Gastroesophageal sphincter (tissue), 4 donors: ENCODE measurements at regions not wholly inside any gene's neighbourhood (a gene's known extent, or its start where the extent isn't known, plus 50 kb on each side); places are given as distances from the start of the nearest gene placed in this dataset.

ENCODE experiments used
- ATAC-seq: fragments of 150-250 bp; one replicate; pipeline ENCODE4 v1.9.1; 2016; ENCODE audit warnings: mild to moderate bottlenecking, moderate library complexity
- H3K27ac ChIP-seq, 4 donors: fragments of 200-600 bp; sonication (generic) in 3 of 4; 1 replicate in 3 of 4; 2 replicates in 1 of 4; pipeline ENCODE4 v1.5.1; 2016 to 2019
- H3K27me3 ChIP-seq: fragments of 200-600 bp; sonication (generic); one replicate; pipeline ENCODE4 v1.5.1; 2019
- H3K36me3 ChIP-seq, 2 donors: fragments of 200-600 bp; sonication (generic); one replicate each; pipeline ENCODE4 v1.5.1; 2019; ENCODE audit warnings: control low read depth in 1 of 2
- H3K4me1 ChIP-seq, 3 donors: fragments of 200-600 bp; sonication (generic); 1 replicate in 2 of 3; 2 replicates in 1 of 3; pipeline ENCODE4 v1.5.1; 2016 to 2019; ENCODE audit warnings: control low read depth in 2 of 3
- H3K4me3 ChIP-seq, 2 donors: fragments of 200-600 bp; sonication (generic); one replicate each; pipeline ENCODE4 v1.5.1; 2019; ENCODE audit warnings: mild to moderate bottlenecking in 1 of 2, moderate library complexity in 1 of 2
- H3K9me3 ChIP-seq, 3 donors: fragments of 200-600 bp; sonication (generic); one replicate each; pipeline ENCODE4 v1.5.1; 2017 to 2019; ENCODE audit warnings: control low read depth in 2 of 3
- EP300 ChIP-seq: sonication (generic); formaldehyde crosslinking; IDR thresholded peaks from one replicate; pipeline ENCODE4 v1.6.1; 2017; ENCODE audit warnings: antibody characterized with exemption, mild to moderate bottlenecking
- POLR2A ChIP-seq, 2 donors: fragments of 450-650 bp; IDR thresholded peaks; one replicate each; pipeline ENCODE4 v1.6.1; 2017; ENCODE audit warnings: antibody characterized with exemption in 2 of 2, mild to moderate bottlenecking in 2 of 2, moderate library complexity in 1 of 2
- POLR2AphosphoS5 ChIP-seq: sonication (generic); formaldehyde crosslinking; IDR thresholded peaks from one replicate; pipeline ENCODE4 v1.6.1; 2017; ENCODE audit warnings: antibody characterized with exemption
- WGBS, 2 donors: methylation state at CpG; one replicate each; pipeline ENCODE4 v1.1.5; 2018; ENCODE audit warnings: low coverage in 1 of 2; 5-methylcytosine and 5-hydroxymethylcytosine counted together
- TF ChIP-seq, protein P1 (sequence below), 4 experiments: fragments of 200-600 bp in 2 of 4; fragments of 450-650 bp in 2 of 4; sonication (generic) in 1 of 4; IDR thresholded peaks; one replicate each; pipeline ENCODE4 v1.5.1; 2017 to 2019; ENCODE audit warnings: antibody characterized with exemption in 4 of 4, mild to moderate bottlenecking in 2 of 4, moderate library complexity in 2 of 4

DNA sequence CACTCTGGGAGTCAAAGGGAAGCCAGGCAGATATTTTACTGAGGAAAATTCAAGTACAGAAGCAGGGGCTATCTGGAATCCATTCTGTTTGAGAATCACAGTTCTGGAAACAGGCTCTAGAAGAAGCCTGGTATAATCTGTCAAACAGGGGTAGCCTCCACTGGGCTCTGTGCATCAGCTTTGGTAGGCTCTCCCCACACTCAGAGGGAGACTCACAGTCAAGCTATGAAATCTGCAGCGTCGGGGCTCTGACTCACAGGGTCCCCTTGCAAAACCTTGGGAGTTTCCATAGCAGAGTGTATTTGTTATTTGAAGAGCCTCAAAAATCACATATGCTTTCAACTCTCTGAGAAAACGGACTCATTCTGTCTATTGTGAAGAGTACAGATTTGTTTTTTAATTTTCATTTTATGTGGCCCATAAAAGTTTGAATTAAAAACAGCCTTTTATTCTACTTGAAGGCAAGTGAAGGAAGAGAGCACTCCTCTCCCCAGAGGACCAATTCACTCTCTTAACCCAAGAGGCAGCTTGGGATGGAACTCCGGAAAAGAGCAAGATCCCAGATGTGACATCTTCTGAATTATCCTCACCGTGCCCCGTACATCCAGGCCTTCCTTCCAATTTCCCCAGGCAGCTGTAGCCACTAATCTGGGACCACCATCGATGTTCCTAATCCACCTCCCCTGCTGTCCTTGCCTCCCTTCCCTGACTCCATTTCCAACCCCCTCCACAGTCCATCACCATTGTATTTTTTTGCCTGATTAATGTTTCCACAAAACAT, 590.9 kb upstream of the MGMT start:
- TF ChIP-seq POLR2AphosphoS5 (no peak), POLR2A (IDR thresholded peaks at IDR 0.05) (no peak), EP300 (no peak)
- TF ChIP-seq, protein P1, sequence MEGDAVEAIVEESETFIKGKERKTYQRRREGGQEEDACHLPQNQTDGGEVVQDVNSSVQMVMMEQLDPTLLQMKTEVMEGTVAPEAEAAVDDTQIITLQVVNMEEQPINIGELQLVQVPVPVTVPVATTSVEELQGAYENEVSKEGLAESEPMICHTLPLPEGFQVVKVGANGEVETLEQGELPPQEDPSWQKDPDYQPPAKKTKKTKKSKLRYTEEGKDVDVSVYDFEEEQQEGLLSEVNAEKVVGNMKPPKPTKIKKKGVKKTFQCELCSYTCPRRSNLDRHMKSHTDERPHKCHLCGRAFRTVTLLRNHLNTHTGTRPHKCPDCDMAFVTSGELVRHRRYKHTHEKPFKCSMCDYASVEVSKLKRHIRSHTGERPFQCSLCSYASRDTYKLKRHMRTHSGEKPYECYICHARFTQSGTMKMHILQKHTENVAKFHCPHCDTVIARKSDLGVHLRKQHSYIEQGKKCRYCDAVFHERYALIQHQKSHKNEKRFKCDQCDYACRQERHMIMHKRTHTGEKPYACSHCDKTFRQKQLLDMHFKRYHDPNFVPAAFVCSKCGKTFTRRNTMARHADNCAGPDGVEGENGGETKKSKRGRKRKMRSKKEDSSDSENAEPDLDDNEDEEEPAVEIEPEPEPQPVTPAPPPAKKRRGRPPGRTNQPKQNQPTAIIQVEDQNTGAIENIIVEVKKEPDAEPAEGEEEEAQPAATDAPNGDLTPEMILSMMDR (IDR thresholded peaks at IDR 0.05) = no peak
- H3K9me3 ChIP-seq = no peaks in the 10 kb centered on the region
- no peaks in the 10 kb centered on the region for H3K4me1 ChIP-seq
- 44 to 51% methylated on average over 3 to 7 of the region's 7 CpGs for WGBS, 2 donors
- H3K4me3 ChIP-seq = no peak overlapping the region
- no peaks in the 10 kb centered on the region for H3K36me3 ChIP-seq
- no peaks in the 10 kb centered on the region for H3K27me3 ChIP-seq
- peak overlapping the region in 3 of 4 donors; percentile 38 to 54 (median 45) for H3K27ac ChIP-seq
- peak; percentile 90 for ATAC-seq

- no peak overlapping the region for H3K27ac ChIP-seq
- no peak for ATAC-seq
These were observed 589.9 kb upstream of the MGMT start for GRCh38 chr10:128877141-128877540.

GRCh38 chr10:128877936-128878335, 589.1 kb upstream of the MGMT start:
- no peak for ATAC-seq
- TF ChIP-seq POLR2A (IDR thresholded peaks at IDR 0.05) = no peak
- TF ChIP-seq, protein P1 (IDR thresholded peaks at IDR 0.05) = no peak
- TF ChIP-seq EP300 = no peak
- no peak for TF ChIP-seq POLR2AphosphoS5
- Histone ChIP-seq H3K4me3 (no peak overlapping the region), H3K27me3 (no peaks in the 10 kb centered on the region), H3K4me1 (no peaks in the 10 kb centered on the region), H3K36me3 (no peaks in the 10 kb centered on the region), H3K9me3 (no peaks in the 10 kb centered on the region), H3K27ac (no peak overlapping the region)
- WGBS, 2 donors = 95 to 100% methylated on average over 3 of the region's 7 CpGs

More at GRCh38 chr10:128877141-128877540, 589.9 kb upstream of the MGMT start:
- WGBS, 2 donors = 89% methylated on average over 10 of the region's 10 CpGs
- Histone ChIP-seq H3K4me1 (no peaks in the 10 kb centered on the region), H3K27me3 (no peaks in the 10 kb centered on the region), H3K9me3 (no peaks in the 10 kb centered on the region), H3K36me3 (no peaks in the 10 kb centered on the region), H3K4me3 (no peak overlapping the region)
- TF ChIP-seq POLR2AphosphoS5 = no peak
- TF ChIP-seq EP300 = no peak
- TF ChIP-seq, protein P1 (IDR thresholded peaks at IDR 0.05) = no peak
- TF ChIP-seq POLR2A (IDR thresholded peaks at IDR 0.05) = no peak

- no peaks in the 10 kb centered on the region for H3K27me3 ChIP-seq
- H3K4me3 ChIP-seq = no peak overlapping the region
- 49 to 70% methylated on average over 2 to 3 of the region's 3 CpGs for WGBS, 2 donors
- no peak for ATAC-seq
- no peaks in the 10 kb centered on the region for H3K36me3 ChIP-seq
- H3K9me3 ChIP-seq = no peaks in the 10 kb centered on the region
- no peaks in the 10 kb centered on the region for H3K4me1 ChIP-seq
- H3K27ac ChIP-seq = no peak overlapping the region
- TF ChIP-seq, protein P1 (IDR thresholded peaks at IDR 0.05) = no peak
- TF ChIP-seq POLR2AphosphoS5 = no peak
These were observed 588.0 kb upstream of the MGMT start for GRCh38 chr10:128879030-128879429.

DNA sequence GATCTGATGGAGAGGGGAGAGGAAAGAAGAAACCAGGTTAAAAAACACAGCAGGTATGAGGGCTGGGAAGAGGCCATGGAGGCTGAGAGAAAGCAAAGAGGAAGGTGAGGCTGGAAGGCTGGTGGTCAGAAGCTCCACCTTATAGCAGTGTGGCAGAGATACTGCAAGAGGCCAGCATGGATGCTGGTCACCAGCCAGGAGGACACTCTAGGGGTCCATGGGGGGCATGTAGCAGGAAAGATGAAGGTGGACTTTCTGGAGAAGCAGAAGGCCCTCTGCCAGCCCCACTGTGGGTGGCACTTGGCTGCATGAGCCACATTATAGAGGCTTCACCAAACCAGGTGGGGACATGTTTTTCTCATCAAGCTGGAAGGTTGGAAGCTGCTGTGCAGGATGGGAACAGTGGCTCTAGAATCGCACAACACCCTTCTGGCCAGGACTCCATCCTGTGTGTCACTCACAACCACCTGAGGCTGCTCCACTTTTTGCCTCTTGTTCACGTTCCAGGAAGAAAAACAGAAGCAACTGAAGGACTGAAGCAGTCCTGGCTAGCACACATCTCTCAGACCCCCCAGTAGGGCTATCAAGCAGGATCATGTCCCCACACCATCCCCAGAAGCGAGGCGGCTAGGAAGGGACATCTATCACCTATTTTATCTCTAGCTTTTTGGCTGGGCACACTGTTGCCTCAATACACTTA, 587.5 kb upstream of the MGMT start:
- Histone ChIP-seq H3K27me3 (no peaks in the 10 kb centered on the region), H3K27ac (no peak overlapping the region), H3K36me3 (no peaks in the 10 kb centered on the region), H3K4me3 (no peak overlapping the region), H3K4me1 (no peaks in the 10 kb centered on the region), H3K9me3 (no peaks in the 10 kb centered on the region)
- TF ChIP-seq POLR2AphosphoS5 (no peak), POLR2A (IDR thresholded peaks at IDR 0.05) (no peak), EP300 (no peak)
- TF ChIP-seq, protein P1 (IDR thresholded peaks at IDR 0.05) = no peak
- 71 to 83% methylated on average over 1 to 4 of the region's 4 CpGs for WGBS, 2 donors
- ATAC-seq = no peak
